ENCODE measurements at regions not wholly inside any gene's neighbourhood (a gene's known extent, or its start where the extent isn't known, plus 50 kb on each side); places are given as distances from the start of the nearest gene placed in this dataset.
"Not testable (repeated sequence)": the region's sequence is repeated elsewhere in the genome, so short reads cannot be mapped to it uniquely, and the experiment has no call there.

DNA sequence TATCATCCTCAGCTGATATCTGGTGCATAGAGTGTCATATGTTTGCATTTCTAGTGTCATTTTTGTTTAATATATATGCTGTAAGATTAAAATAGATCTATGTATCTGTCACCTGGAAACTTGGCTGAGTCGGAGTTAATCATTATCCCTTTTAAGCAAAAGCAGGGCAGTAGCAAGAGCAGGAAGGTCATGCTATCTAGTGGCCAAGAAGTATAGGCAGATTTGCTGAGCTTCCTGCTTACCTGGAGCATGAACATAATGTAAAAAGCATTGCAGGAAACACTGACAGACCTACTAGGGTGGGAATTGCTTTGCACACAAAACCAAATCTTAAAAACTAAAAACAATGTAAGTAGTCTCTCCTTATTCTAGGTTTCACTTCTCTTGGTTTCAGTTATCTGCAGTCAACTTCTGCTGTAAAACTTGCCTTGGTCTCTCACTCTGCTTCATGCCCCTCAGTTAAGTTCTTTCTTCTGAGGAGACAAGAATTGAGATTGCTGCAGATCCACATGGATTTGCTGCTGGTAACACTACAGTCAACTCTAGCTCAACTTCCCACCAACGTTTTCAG, 295.3 kb downstream of the CDH7 start:
- Histone ChIP-seq H3K4me1 (ENCODE audit: control insufficient read depth in 1 of 2, insufficient read depth in 2 of 2, low read length in 2 of 2) (no peaks in the 10 kb centered on the region), H3K4me3 (ENCODE audit: low read length in 2 of 2) (no peak overlapping the region), H3K27ac (ENCODE audit: low read depth in 1 of 2, low read length in 2 of 2) (no peak overlapping the region), H3K36me3 (ENCODE audit: control insufficient read depth in 1 of 2, insufficient read depth in 2 of 2, low read length in 1 of 2) (no peaks in the 10 kb centered on the region), H3K9me3 (ENCODE audit: control insufficient read depth, low read length) (no peaks in the 10 kb centered on the region), H3K27me3 (ENCODE audit: control insufficient read depth in 1 of 2, insufficient read depth in 2 of 2, low read length in 1 of 2) (no peaks in the 10 kb centered on the region)
- ATAC-seq (ENCODE audit: low FRiP score): no peak
- DNase-seq: no peak
- 33 to 48% methylated on average over 2 of the region's 2 CpGs for WGBS, 2 donors
- intact Hi-C loops (cut with DNase I): no loop called here

DNA sequence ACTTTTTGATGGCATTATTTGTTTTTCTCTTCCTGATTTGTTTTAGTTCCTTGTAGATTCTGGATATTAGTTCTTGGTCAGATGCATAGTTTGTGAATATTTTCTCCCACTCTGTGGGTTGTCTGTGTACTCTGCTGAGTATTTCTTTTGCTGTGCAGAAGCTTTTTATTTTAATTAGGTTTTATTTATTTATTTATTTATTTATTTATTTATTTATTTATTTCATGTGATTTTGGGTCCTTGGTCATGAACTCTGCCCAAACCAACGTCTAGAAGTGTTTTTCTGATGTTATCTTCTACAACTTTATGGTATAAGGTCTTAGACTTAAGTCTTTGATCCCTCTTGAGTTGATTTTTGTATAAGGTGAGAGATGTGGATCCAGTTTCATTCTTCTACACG, 292.2 kb downstream of the CDH7 start:
- ATAC-seq (ENCODE audit: low FRiP score) (no peak), DNase-seq (no peak)
- Histone ChIP-seq H3K9me3 (ENCODE audit: control insufficient read depth, low read length) (no peaks in the 10 kb centered on the region), H3K27ac (ENCODE audit: low read depth in 1 of 2, low read length in 2 of 2) (no peak overlapping the region), H3K4me1 (ENCODE audit: control insufficient read depth in 1 of 2, insufficient read depth in 2 of 2, low read length in 2 of 2) (no peaks in the 10 kb centered on the region), H3K27me3 (ENCODE audit: control insufficient read depth in 1 of 2, insufficient read depth in 2 of 2, low read length in 1 of 2) (no peaks in the 10 kb centered on the region), H3K4me3 (ENCODE audit: low read length in 2 of 2) (no peak overlapping the region), H3K36me3 (ENCODE audit: control insufficient read depth in 1 of 2, insufficient read depth in 2 of 2, low read length in 1 of 2) (no peaks in the 10 kb centered on the region)
- WGBS, 2 donors: 27 to 49% methylated on average over 2 of the region's 2 CpGs
- intact Hi-C loops (cut with DNase I): no loop called here

DNA sequence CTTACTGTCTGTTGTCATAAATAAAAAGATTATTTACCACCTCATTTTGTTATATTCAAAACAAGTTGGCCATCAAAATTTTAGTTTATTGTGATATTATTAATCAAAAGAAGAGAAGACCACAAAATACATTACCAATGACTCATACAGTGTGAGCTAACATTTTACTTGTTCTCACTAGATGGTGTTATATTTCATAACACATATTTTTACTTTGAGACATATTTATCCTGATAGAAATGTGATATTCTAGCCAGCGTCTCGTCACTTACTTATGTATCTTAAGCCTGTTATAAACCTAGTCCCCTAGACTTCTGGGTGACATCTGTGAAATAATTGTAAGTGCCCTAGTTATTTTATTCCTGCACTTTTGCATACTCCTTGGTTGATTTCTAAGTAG, 263.2 kb downstream of the CDH7 start:
- no peak overlapping the region for H3K27ac ChIP-seq (ENCODE audit: low read depth in 1 of 2, low read length in 2 of 2)
- H3K4me3 ChIP-seq (ENCODE audit: low read length in 2 of 2): no peak overlapping the region
- WGBS, 2 donors: 9 to 15% methylated on average over 2 of the region's 2 CpGs
- intact Hi-C loops (cut with DNase I): no loop called here
- no peaks in the 10 kb centered on the region for H3K27me3 ChIP-seq (ENCODE audit: control insufficient read depth in 1 of 2, insufficient read depth in 2 of 2, low read length in 1 of 2)
- no peaks in the 10 kb centered on the region for H3K36me3 ChIP-seq (ENCODE audit: control insufficient read depth in 1 of 2, insufficient read depth in 2 of 2, low read length in 1 of 2)
- ATAC-seq (ENCODE audit: low FRiP score): no peak
- DNase-seq: no peak
- no peaks in the 10 kb centered on the region for H3K4me1 ChIP-seq (ENCODE audit: control insufficient read depth in 1 of 2, insufficient read depth in 2 of 2, low read length in 2 of 2)
- H3K9me3 ChIP-seq (ENCODE audit: control insufficient read depth, low read length): no peaks in the 10 kb centered on the region

DNA sequence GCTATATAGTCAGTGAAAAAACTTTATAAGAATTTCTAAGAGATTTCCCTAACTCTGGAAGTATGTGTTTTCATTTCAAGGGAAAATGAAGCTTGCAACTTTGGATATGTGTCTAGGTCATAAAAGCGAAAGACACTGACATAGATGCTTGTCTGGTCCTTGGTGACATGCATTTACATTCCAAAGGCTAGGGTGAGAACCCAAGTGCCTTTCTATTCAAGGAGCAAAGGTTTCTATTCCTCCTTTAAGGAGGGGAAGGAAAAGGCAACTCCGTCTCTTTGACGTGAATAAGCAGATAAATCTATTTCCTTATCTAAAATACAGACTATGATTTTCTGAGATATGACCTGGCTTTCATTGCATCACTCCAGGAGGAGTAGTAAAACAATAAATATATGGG, 261.1 kb downstream of the CDH7 start:
- H3K4me1 ChIP-seq (ENCODE audit: control insufficient read depth in 1 of 2, insufficient read depth in 2 of 2, low read length in 2 of 2): no peaks in the 10 kb centered on the region
- H3K9me3 ChIP-seq (ENCODE audit: control insufficient read depth, low read length): no peaks in the 10 kb centered on the region
- intact Hi-C loops (cut with DNase I): no loop called here
- no peak overlapping the region for H3K4me3 ChIP-seq (ENCODE audit: low read length in 2 of 2)
- no peak for DNase-seq
- H3K27me3 ChIP-seq (ENCODE audit: control insufficient read depth in 1 of 2, insufficient read depth in 2 of 2, low read length in 1 of 2): no peaks in the 10 kb centered on the region
- 48 to 54% methylated on average over 3 of the region's 3 CpGs for WGBS, 2 donors
- no peaks in the 10 kb centered on the region for H3K36me3 ChIP-seq (ENCODE audit: control insufficient read depth in 1 of 2, insufficient read depth in 2 of 2, low read length in 1 of 2)
- no peak overlapping the region for H3K27ac ChIP-seq (ENCODE audit: low read depth in 1 of 2, low read length in 2 of 2)
- ATAC-seq (ENCODE audit: low FRiP score): no peak

DNA sequence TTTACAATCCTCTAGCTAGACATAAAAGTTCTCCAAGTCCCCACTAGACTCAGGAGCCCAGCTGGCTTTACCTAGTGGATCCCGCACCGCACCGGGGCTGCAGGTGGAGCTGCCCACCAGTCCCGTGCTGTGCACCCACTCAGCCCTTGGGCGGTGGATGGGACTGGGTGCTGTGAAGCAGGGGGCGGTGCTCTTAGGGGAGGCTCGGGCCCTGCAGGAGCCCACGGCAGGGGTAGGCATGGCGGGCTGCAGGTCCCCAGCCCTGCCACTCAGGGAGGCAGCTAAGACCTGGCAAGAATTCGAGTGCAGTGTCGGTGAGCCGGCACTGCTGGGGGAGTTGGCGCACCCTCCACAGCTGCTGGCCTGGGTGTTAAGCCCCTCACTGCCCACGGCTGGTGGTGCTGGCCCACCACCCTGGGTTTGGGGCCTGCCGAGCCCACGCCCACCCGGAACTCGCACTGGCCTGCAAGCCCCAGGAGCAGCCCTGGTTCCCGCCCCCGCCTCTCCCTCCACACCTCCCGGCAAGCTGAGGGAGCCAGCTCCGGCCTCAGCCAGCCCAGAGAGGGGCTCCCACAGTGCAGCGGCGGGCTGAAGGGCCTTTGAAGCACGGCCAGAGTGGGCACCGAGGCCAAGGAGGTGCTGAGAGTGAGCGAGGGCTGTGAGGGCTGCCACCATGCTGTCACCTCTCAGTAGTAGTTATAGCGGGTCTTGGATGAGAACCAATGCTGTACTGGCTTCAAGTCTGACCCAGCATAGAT, 255.2 kb downstream of the CDH7 start:
- DNase-seq (peak in 1 of 2 donors; percentile 62), ATAC-seq (ENCODE audit: low FRiP score) (peak; percentile 48)
- Histone ChIP-seq H3K27ac (ENCODE audit: low read depth in 1 of 2, low read length in 2 of 2) (no peak overlapping the region), H3K4me1 (ENCODE audit: control insufficient read depth in 1 of 2, insufficient read depth in 2 of 2, low read length in 2 of 2) (no peaks in the 10 kb centered on the region), H3K4me3 (ENCODE audit: low read length in 2 of 2) (no peak overlapping the region), H3K27me3 (ENCODE audit: control insufficient read depth in 1 of 2, insufficient read depth in 2 of 2, low read length in 1 of 2) (no peaks in the 10 kb centered on the region), H3K36me3 (ENCODE audit: control insufficient read depth in 1 of 2, insufficient read depth in 2 of 2, low read length in 1 of 2) (no peaks in the 10 kb centered on the region), H3K9me3 (ENCODE audit: control insufficient read depth, low read length) (peaks cover 3% of the 10 kb centered on the region)
- 93 to 94% methylated on average over 28 of the region's 28 CpGs for WGBS, 2 donors
- intact Hi-C loops (cut with DNase I): no loop called here

DNA sequence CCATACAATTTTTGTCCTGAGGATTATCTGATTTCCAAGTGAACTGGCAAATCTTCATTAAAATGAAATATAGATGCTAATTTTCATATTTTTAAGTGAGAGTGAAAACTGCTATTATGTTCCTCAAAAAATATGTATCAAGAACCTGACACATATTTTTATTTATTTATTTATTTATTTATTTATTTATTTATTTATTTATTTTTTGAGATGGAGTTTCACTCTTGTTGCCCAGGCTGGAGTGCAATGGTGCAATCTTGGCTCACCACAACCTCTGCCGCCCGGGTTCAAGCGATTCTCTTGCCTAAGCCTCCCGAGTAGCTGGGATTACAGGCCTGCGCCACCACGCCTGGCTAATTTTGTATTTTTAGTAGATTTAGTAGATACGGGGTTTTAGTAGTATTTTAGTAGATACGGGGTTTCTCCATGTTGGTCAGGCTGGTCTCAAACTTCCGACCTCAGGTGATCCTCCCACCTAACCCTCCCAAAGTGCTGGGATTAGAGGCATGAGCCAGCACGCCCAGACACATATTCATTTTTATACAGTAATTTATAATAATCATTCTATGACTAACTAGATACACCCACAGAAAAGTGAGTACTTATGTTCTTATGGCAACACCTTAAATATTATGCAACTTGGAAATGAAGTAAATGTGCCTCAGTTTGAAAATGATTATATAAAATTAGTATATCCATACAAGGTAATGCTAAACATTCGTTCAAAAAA, 248.3 kb downstream of the CDH7 start:
- intact Hi-C loops (cut with DNase I); H3K4me3 ChIP-seq (ENCODE audit: low read length in 2 of 2); H3K27ac ChIP-seq (ENCODE audit: low read depth in 1 of 2, low read length in 2 of 2); H3K4me1 ChIP-seq (ENCODE audit: control insufficient read depth in 1 of 2, insufficient read depth in 2 of 2, low read length in 2 of 2); H3K27me3 ChIP-seq (ENCODE audit: control insufficient read depth in 1 of 2, insufficient read depth in 2 of 2, low read length in 1 of 2); ATAC-seq (ENCODE audit: low FRiP score); H3K9me3 ChIP-seq (ENCODE audit: control insufficient read depth, low read length); DNase-seq; H3K36me3 ChIP-seq (ENCODE audit: control insufficient read depth in 1 of 2, insufficient read depth in 2 of 2, low read length in 1 of 2): not testable (repeated sequence)
- WGBS, 2 donors: 91 to 93% methylated on average over 11 of the region's 11 CpGs

DNA sequence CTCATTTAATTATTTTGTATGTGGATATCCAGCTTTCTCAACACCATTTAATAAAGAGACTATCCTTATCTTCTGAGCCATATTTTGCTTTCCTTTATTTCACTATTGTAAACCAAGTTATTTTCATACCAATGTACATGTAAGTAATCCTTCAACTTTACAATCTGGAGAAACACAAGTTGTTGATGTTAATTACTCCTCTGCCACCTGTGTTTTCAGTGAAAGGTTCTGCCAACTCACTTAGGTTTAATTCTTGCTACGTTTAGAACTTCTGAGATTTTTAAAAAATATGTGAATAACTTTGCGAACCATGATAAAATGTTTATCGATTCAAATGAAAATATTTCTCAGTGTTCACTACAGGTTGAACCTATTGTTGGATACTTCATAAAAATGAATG, 244.4 kb downstream of the CDH7 start:
- Histone ChIP-seq H3K9me3 (ENCODE audit: control insufficient read depth, low read length) (no peaks in the 10 kb centered on the region), H3K27ac (ENCODE audit: low read depth in 1 of 2, low read length in 2 of 2) (no peak overlapping the region), H3K4me1 (ENCODE audit: control insufficient read depth in 1 of 2, insufficient read depth in 2 of 2, low read length in 2 of 2) (no peaks in the 10 kb centered on the region), H3K4me3 (ENCODE audit: low read length in 2 of 2) (no peak overlapping the region), H3K27me3 (ENCODE audit: control insufficient read depth in 1 of 2, insufficient read depth in 2 of 2, low read length in 1 of 2) (no peaks in the 10 kb centered on the region), H3K36me3 (ENCODE audit: control insufficient read depth in 1 of 2, insufficient read depth in 2 of 2, low read length in 1 of 2) (no peaks in the 10 kb centered on the region)
- intact Hi-C loops (cut with DNase I): no loop called here
- ATAC-seq (ENCODE audit: low FRiP score) (no peak), DNase-seq (no peak)
- WGBS, 2 donors: 64% methylated on average over 3 of the region's 3 CpGs

DNA sequence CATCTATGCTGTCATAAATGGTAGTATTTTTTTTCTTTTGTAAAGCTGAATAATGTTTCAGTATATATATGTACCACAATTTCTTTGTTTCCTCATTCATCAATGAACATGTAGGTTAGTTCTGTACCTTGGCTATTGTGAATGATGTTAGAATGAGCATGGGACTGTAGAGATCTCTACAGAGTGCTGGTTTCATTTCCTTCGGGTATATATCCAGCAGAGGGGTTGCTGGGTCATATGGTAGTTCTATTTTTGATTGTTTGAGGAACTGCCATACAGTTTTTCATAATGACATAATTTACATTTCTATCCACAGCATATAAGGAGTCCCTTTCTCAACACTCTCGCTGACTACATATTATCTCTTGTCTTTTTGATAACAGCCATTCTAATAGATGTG, 243.5 kb downstream of the CDH7 start:
- DNase-seq (no peak), ATAC-seq (ENCODE audit: low FRiP score) (no peak)
- Histone ChIP-seq H3K4me3 (ENCODE audit: low read length in 2 of 2) (no peak overlapping the region), H3K27ac (ENCODE audit: low read depth in 1 of 2, low read length in 2 of 2) (no peak overlapping the region), H3K36me3 (ENCODE audit: control insufficient read depth in 1 of 2, insufficient read depth in 2 of 2, low read length in 1 of 2) (no peaks in the 10 kb centered on the region), H3K4me1 (ENCODE audit: control insufficient read depth in 1 of 2, insufficient read depth in 2 of 2, low read length in 2 of 2) (no peaks in the 10 kb centered on the region), H3K27me3 (ENCODE audit: control insufficient read depth in 1 of 2, insufficient read depth in 2 of 2, low read length in 1 of 2) (no peaks in the 10 kb centered on the region), H3K9me3 (ENCODE audit: control insufficient read depth, low read length) (no peaks in the 10 kb centered on the region)
- intact Hi-C loops (cut with DNase I): no loop called here
- 23 to 32% methylated on average over 2 of the region's 2 CpGs for WGBS, 2 donors
